Nucleus accumbens (tissue), 56 donors: ENCODE measurements at regions not wholly inside any gene's neighbourhood (a gene's known extent, or its start where the extent isn't known, plus 50 kb on each side); places are given as distances from the start of the nearest gene placed in this dataset.

Experiments
- DNase-seq, 56 donors: peaks; one replicate each; lab custom pipeline; 2025; lab: John Stamatoyannopoulos, UW

DNA sequence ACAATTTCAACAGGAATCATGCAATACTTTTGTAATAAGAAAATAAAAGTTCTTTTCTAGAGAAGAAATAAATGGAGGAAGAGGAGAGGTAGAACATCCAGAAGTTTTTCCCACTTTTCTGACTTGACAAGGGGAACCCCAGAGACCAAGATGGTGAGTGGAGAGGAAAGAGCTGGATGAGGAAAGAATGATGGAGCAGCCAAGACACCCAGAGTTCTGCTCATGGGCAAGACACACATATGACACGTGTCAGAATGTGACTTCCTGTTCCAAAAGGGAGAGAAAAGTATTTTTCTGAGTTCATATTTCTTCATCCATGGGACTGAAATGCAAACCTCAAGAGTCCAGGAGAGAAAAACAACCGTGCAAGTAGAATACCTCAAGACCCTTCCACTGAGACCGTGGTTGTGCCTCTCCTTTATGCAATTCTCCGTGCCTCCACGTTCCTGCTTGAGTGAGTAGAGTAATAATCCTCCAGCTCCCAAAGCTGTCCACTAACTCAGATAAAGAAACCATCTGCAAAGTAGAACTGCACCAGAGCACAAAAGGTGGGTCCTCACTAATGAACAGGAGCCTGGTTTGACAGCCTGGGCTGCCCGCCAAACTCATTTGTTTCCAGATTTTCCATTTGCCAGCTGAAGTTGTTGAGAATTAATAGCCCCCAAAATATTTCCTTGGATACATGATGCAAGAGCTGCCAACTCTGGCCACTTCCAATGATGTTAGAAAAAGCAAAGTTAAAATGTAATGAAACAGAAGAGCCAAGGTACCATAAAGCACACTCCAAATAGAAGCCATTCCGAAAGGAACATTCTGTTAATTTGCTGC, 272.6 kb upstream of the IGF1R start:
- peak in 11 of 56 donors; percentile 3 to 63 (median 27) for DNase-seq

DNA sequence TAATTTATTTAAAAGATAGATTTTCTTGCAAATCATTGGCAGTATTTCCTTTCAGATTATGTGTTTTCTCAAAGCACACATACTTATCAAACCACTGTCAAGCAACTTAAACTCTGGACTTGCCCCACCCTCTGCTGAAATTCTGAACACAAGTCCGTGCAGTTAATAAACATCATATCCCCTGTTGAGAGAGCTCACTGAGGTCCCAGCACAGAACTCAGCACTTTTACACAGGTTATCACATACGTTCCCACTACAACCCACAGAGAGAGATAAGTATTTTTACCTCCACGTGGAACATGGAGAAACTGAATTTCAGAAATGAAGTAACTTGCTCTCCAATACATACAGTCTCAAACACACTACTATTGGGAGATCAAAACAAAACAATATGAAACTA, 267.6 kb upstream of the IGF1R start:
- DNase-seq, result no peak

DNA sequence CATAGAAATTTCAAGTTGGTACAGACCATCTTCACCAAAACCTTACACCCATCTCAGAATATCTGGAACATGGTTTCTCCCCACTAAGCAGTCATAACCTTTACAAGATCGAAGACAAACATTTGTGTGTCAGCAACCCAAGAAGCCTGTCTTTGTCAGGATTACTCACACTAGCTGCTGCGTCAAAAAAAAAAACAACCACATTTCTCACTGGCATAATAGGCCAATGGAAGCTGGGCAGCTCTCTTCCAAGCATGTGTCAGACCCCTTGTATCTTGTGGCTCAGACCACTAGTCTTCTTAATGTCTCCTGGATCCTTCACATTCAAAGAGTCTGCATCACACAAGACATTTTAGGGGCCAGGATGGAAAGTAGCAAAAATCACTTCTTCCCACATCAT, 266.9 kb upstream of the IGF1R start:
- no peak for DNase-seq

DNA sequence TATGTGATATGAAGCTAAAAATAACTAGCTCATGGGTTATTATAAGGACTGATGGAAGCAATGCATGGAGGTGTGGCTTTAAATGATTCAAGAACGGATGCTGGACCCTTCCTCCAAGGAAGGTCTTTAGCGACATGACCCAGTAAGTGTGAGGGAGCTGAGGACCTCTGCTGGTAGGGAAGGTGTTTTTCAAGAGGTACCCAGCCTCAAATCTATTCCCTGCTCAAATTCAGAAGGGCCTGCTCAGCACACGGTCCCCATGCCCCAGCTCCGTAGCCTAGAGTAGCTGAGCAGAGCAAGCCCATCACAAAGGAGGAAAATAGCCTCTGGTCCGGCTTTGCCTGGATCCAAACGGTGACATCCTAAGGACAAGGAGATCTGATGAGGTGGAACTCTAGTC, 266.2 kb upstream of the IGF1R start:
- DNase-seq, result no peak

DNA sequence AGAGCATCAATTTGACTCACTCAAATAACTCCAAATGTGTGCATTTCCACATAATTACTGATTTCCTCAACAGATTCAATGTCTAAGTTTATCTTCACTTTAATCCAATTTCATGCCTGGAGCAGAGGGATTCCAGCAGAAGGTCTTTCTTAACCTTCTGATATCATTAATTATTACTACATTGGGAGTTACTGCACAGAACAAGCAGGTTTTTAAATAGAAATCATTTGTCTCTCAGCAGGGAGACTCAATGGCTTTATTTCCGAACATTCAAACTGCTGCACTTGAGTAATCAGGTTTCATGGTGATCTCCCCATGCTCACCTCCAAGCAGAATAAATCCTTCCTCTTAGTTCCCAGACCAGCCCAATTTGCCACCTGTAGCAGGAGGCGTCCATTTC, 264.8 kb upstream of the IGF1R start:
- no peak for DNase-seq

DNA sequence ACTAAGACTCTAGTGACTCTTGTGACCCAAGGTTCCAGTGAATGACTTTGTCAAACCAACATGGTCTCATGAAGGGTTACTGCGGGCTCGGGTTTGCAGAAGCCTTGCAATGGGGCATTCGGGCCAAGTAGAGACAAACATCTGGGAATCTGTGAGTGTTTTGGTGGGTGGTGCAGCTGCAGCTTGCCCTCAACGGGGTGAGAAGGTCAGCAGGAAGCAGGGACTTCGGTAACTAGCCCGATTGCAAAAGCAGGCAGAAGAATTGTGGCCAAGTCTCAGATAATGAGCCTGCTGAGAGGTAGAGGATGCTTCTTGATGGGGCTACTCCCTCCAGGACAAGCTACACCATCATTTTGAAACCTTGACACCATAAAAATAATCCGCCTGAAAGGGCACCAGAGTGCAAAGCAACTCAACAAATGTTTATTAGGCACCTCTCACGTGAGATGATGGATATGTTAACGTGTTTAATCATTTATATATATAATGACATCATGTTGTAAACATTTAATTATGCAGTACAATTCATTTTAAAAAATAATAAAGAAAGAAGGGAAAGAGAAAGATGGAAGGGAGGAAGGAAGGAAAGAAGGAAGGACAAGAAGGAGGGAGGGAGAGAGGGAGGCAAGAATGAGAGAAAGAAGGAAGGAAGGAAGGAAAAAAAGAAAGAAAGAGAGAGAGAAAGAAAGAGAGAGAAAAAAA, 263.9 kb upstream of the IGF1R start:
- no peak for DNase-seq

DNA sequence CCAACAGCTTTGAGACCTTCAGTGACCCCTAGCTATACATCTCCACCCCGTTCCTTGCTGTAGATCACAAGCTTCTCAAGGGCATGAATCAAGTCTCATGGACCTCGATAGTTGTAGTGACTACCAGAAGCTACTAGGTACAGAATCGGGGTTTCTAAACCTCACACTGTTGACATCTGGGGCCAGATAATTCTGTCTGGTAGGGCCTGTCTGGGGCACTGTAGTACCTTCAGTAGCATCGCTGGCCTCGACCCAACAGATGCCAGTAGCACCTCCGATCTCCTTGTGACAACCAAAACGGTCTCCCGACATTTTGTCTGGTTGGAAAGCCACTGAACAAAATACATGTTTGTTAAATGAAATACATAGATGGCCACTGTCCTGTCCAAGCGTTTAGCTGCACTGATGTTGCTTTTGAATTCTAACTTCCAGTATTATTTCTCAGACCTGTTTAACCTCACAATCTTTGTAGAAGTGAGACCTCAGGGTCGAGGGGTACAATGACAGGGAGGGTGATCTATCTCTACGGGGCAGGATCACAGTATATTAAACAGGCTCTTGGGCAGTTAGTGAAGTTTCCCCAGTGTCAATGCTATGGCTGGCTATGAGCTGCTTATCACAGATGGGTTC, 262.5 kb upstream of the IGF1R start:
- no peak for DNase-seq

DNA sequence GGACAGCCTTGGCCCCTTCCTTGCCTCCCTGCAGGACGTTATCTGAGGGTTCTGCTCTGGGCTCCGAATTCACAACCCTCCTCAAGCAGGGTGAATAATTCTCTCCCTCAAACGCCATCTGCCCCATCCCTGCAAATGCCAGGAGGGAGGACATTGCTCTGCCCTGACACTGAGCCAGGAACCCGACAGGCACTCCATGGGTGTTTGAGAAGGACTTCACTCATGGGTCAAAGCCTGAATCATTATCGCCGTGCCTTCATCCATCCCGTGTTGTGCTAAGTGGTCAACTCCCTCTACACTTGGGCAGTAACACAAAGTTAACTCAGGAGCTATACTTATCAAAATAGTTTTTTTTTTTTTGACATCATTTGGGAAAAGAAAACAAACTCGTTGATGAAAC, 261.8 kb upstream of the IGF1R start:
- no peak for DNase-seq

DNA sequence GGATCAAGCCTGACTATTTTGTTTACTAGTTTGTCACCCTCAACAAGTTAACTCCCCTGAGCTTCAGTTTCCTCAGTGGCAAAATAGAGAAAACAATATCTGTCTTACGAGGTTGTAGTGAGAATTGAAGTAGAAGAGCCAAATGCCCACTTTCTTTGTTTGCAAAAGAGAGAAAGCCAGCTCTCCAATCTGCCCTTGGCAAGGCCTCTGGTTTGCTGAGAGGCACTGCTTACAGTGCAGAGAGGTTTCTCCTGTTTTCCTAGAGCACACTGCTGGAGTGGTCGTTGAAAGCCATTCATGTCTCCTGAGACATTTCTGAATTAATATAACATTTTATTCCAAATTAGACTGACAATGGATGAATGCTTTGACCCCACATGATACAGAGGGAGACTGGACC, 260.5 kb upstream of the IGF1R start:
- DNase-seq, result no peak

DNA sequence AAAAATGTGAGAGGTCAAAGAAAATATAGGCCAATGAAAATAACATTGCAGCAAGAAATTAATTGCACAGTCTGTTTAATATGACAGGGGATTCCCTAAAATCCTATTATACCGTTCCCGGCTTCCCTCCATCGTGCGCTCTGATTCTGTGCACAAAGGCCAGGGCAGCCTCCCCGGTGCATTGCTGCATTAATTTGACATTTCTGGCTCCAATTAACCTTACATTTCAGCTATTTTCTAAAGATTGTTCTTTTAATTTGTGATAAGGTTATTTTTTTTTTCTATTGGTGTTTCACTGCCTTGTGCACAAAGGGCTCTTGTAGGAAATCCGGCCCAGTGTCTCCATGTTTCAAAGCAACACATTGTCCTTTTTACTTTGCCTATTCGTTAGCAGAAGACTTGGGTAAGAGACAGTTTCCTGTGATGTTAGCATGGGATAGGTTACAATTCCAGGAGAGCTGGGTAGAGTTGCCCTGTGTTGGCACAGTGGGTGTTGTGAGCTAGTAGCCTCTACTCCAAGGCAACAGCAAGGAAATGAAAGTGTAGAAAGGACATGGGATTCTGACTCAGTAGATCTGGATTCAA, 257.3 kb upstream of the IGF1R start:
- DNase-seq, result no peak

DNA sequence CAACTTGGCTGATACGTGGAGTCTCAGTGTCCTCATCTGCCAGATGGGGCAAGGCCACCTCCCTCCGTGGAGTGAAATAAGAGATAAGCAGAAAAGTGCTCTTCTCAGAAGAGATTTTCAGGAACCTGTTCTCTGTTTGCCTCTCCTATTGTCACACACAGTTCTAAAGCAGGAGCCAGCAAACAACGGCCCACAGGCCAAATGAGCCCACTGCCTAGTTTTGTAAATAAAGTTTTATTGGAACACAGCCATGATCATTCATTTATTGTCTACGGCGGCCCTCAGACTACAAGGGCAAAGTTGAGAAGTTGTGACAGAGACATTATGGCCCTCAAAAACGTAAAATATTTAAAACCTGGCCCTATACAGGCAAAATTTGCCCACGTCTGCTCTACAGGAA, 256.8 kb upstream of the IGF1R start:
- DNase-seq, result no peak

DNA sequence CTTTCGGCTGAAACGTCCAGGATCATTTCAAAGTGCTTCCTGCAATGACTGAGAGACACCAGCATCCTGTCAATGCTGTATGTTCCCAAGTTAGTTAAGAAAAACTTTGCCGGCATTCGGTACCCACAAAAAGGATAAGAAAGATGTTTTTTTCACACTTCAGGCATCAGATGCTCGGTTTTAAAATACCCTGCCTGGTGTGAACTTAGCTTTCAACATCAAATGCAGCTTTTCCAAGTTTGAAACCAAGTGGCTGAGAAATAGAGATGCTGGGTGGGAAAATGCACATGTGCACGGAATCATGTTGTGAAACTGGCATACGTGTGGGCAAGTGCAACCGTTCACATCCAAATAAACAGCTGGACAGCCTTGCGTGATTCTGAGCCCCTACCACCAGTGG, 254.9 kb upstream of the IGF1R start:
- no peak for DNase-seq

DNA sequence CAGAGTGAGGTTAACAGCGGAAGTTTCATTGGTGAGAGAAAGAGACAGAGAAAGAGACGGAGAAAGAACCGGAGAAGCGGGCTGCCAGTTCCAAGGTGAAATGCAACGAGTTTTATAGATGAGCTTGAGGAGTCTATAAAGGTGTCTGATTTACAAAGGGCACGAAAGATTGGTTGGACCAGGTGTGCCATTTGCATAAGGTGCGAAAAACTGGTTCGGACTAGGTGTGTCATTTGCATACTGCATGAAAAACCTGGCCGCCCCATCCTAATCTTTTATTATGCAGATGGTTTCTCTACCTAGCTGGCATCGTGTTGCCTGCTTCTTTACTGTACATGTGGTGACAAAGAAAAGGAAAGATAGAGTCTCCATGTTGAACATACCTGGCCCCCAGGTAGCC, 253.8 kb upstream of the IGF1R start:
- DNase-seq, result no peak

DNA sequence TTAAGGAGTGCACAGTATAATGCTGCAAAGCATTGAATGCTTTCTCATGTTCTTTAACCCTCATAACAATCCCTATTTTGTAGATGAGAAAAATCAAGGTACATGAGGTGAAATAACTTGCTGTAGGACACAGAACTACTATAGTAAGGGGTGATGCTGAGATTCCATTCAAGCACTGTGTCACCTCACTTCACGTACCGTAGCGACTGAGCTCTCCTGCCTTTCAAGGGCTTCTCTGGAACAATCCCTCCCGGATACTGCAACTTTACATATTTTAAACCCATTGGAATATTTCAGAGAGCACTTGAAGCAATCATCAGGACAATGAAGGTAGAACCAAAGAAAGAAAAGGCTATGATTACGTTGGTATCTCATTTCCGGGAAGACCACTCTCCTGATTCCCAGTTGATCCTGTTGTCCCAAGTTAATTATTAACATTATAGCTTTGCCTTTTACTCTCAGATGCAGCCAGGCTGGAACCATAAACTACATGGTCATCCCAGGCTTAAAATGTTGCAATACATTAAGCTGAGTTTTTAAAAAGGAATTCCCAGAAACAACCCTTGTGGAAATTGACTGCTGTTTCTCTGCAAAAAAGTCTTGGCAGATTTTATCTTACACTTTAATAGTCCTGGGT, 252.2 kb upstream of the IGF1R start:
- no peak for DNase-seq

DNA sequence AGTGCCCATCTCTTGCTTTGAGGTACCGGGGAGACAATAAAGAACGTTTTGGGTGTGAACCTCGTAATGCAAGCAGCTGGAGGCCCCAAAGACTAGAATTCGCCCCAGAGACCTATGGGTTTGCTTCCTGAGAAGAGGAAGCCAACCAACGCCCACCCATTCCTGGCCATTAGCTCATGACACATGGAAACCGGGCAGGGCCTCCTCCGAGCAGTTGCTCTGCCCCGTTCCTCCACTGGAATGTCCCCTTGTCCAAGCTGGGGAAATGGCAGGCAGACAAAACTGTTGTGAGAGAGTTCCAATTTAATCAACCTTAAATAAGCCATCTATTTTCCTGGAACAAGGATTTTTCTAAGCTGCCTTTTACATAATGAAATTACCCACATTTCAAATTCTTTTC, 250.9 kb upstream of the IGF1R start:
- DNase-seq, result no peak

DNA sequence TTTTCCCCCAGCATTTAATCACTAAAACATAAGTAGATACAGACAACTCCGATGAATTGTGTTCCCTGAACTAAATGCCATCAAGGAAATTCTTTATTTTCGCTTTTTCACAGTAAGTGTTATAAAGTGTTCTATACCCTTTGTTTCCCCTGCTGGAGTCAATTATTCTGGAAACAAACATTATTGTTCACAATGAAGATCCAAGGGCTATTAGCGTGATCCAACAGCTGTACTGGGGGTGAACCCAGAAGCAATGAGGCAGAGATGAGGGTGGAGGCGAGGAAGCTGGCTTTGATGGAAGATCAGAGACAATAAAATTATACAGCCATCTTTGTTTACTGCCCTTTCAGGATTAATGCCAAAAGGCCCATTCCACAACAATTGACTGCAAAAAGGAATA, 250.3 kb upstream of the IGF1R start:
- no peak for DNase-seq

DNA sequence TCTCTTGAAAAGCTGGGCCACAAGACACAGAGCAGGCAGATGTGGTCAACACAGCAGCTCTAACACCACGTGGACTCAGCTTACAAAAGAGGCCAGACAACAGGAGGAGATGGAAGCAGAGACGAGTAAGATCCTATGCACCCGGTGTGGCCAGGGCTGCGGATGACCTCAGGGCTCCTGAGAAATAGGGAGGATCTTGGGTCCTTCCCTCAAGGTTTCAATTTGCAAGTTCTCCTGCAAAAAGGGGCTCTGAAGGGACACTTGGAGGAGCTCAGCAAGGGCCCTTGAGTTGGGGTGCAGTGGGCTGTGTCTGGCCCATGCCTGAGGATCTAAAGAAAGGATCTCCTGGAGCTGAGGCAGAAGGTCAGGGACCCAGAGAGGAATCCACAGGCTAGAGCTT, 249.5 kb upstream of the IGF1R start:
- no peak for DNase-seq

DNA sequence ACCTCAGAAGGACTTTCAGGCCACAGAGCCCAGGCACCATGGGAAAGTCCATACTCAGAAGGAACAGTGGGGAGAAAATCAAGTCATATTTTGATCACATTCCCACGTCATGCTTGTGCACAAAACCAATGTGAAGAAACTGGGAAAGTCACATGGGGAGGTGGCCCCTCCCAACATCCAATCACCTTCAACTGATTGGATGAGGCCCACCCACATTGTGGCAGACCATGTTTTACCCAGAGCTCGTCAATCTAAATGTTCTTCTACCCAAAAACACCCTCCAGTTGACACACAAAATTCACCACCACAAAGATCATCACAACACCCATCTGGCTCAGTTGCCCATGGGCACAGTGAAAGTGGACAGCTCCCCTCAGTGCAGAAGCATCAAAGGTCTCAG, 248.2 kb upstream of the IGF1R start:
- DNase-seq, result no peak

DNA sequence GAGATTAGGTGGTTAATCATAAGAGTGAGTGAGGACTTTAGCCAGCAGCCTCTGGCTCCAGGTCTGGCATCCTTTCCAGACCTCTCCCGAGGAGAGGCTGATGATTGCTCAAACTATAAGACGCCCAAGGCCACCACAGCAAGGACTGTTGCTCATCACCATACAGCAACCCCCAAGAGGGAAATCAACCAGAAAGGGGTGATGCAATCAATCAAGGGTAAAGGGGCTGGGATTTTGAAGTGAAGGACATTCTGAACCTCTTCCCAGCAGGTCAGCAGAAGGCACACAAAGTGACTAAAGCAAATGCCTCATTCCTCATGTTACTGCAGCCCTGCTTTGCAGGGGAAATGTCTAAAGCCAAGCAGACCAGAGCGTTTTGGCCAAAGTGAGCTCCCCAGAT, 247.3 kb upstream of the IGF1R start:
- DNase-seq, result no peak

DNA sequence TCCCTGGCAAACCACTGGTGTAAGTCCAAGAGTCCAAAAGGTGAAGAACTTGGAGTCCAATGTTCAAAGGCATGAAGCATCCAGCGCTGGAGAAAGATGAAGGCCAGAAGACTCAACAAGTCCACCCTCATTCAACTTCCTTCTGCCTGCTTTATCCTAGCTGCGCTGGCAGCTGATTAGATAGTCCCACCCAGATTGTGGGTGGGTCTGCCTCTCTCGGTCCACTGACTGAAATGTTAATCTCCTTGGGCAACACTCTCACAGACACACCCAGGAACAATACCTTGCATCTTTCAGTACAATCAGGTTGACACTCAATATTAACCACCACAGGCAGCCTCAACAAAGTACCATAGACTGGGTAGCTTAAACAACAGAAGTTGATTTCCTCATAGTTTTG, 245.9 kb upstream of the IGF1R start:
- DNase-seq, result no peak

DNA sequence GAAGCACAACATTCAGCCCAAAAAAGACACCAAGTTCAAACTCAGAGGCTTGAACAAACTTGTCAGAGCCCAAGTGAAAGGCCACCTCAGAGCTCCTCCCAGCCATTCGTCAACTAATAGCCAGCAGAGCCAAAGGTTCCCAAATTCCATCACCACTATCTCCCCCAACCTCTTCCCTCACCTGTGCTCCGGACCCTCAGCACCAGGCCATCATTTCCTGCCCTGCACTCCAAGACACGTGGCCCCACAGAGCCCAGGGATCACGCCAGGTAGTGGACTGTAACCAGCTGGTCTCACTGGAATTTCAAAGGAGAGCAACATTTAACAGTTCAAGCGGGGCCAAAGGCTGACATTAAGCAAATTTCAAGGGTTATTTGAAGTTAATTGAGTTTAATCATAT, 245.2 kb upstream of the IGF1R start:
- no peak for DNase-seq
